ENCODE measurements at regions not wholly inside any gene's neighbourhood (a gene's known extent, or its start where the extent isn't known, plus 50 kb on each side); places are given as distances from the start of the nearest gene placed in this dataset.
"Not testable (repeated sequence)": the region's sequence is repeated elsewhere in the genome, so short reads cannot be mapped to it uniquely, and the experiment has no call there.

DNA sequence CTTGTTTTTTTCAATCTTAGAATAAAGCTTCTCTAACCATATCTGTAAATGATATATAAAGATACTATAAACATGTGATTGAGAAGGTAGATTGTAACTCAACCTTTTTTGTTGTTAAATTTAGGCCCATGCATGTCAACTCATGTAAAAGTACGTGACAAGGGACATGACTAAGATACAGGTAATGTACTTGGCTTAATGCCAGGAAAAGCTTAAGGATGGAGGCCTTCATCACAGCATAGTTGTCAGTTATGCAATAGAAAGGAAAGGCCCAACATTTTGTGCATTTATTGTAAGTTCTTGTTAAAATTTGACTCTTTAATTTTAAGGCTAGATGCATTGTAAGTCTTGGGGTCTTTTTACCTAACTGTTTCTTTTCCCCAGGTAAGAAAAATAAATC, 305.1 kb downstream of the LTN1 start:
- Histone ChIP-seq H3F3A (ENCODE audit: insufficient read depth) (no peaks in the 10 kb centered on the region), H3K27me3 (ENCODE audit: low read length) (no peaks in the 10 kb centered on the region), H2AFZ (ENCODE audit: low read depth, low read length, severe bottlenecking) (no peak overlapping the region), H3K9me2 (replicated peaks; ENCODE audit: insufficient read depth, low read length) (no peaks in the 10 kb centered on the region), H3K9ac (ENCODE audit: low read length) (no peak overlapping the region), H3K9me3 (ENCODE audit: insufficient read depth, low read length) (no peaks in the 10 kb centered on the region), H4K20me1 (ENCODE audit: low read depth, low read length) (no peaks in the 10 kb centered on the region), H3K79me2 (ENCODE audit: insufficient read depth, low read length) (no peaks in the 10 kb centered on the region), H3K36me3 (ENCODE audit: low read length) (no peaks in the 10 kb centered on the region), H3K27ac (ENCODE audit: low read depth, low read length) (no peak overlapping the region), H3K4me2 (ENCODE audit: low read depth, low read length, poor library complexity, severe bottlenecking) (no peak overlapping the region), H3K4me3 (ENCODE audit: insufficient read depth, low read length, poor library complexity, severe bottlenecking) (no peak overlapping the region)
- TF ChIP-seq, protein P1, sequence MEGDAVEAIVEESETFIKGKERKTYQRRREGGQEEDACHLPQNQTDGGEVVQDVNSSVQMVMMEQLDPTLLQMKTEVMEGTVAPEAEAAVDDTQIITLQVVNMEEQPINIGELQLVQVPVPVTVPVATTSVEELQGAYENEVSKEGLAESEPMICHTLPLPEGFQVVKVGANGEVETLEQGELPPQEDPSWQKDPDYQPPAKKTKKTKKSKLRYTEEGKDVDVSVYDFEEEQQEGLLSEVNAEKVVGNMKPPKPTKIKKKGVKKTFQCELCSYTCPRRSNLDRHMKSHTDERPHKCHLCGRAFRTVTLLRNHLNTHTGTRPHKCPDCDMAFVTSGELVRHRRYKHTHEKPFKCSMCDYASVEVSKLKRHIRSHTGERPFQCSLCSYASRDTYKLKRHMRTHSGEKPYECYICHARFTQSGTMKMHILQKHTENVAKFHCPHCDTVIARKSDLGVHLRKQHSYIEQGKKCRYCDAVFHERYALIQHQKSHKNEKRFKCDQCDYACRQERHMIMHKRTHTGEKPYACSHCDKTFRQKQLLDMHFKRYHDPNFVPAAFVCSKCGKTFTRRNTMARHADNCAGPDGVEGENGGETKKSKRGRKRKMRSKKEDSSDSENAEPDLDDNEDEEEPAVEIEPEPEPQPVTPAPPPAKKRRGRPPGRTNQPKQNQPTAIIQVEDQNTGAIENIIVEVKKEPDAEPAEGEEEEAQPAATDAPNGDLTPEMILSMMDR (IDR thresholded peaks at IDR 0.05; ENCODE audit: insufficient read depth, low read length, poor library complexity, severe bottlenecking) = no peak
- TF ChIP-seq EZH2phosphoT487 (conservative IDR thresholded peaks at IDR 0.05; ENCODE audit: low read length) = no peak

DNA sequence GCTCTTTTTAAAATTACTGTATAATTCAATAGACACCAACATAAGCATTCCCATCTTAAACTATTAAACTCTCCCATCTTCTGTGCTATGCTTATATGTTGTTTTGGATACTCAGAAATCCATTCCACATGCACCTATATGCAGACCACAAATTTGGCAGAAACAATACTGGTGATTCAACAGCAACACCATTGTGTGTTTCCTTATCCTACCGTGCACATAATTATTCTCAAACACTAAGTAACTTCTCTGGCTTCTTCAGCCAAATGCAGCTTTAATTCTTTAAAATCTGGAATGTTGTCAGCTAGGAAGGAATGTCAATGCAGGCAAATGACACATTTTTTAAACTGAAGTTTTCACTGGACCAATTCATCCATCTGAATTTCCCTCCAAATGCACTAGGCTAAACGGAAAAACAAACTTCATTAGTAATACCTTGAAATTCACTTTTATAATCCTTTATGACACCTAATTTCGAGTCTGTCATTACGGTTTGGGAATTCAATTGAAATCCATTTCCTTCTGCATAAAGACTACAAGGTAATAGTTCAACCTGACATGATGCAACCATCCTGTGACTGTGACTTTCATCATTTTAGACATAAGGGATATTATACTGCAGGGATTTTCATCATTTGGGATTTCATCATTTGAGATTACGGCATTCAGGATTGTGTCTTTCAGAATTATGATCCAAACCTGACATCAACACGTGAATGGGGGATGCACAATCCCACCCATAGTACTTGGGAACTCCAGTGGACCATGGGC, 308.5 kb downstream of the LTN1 start:
- Histone ChIP-seq H3K4me2 (ENCODE audit: low read depth, low read length, poor library complexity, severe bottlenecking) (no peak overlapping the region), H3F3A (ENCODE audit: insufficient read depth) (no peaks in the 10 kb centered on the region)
- TF ChIP-seq, protein P1 (IDR thresholded peaks at IDR 0.05; ENCODE audit: insufficient read depth, low read length, poor library complexity, severe bottlenecking) = no peak
- no peak for TF ChIP-seq EZH2phosphoT487 (conservative IDR thresholded peaks at IDR 0.05; ENCODE audit: low read length)

DNA sequence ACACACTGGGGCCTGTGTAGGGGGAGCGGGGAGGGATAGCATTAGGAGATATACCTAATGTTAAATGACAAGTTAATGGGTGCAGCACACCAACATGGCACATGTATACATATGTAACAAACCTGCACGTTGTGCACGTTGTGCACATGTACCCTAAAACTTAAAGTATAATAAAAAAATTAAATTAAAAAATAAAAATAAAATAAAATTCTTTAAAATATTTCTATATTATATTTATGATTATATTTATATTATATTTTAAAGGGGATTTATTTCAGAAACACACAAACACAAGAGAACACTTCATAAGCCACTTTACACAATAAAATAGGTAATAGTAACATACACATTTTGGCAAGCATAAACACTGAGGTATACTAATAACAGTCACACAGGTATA, 309.8 kb downstream of the LTN1 start:
- not testable (repeated sequence) for H3K27me3 ChIP-seq (ENCODE audit: low read length); H3K79me2 ChIP-seq (ENCODE audit: insufficient read depth, low read length); H3K27ac ChIP-seq (ENCODE audit: low read depth, low read length); H3K9me2 ChIP-seq (replicated peaks; ENCODE audit: insufficient read depth, low read length); H4K20me1 ChIP-seq (ENCODE audit: low read depth, low read length); H3K36me3 ChIP-seq (ENCODE audit: low read length); H3K9me3 ChIP-seq (ENCODE audit: insufficient read depth, low read length); H3F3A ChIP-seq (ENCODE audit: insufficient read depth); H3K9ac ChIP-seq (ENCODE audit: low read length); H2AFZ ChIP-seq (ENCODE audit: low read depth, low read length, severe bottlenecking); H3K4me2 ChIP-seq (ENCODE audit: low read depth, low read length, poor library complexity, severe bottlenecking); H3K4me3 ChIP-seq (ENCODE audit: insufficient read depth, low read length, poor library complexity, severe bottlenecking)

More for the DNA sequence above, 308.5 kb downstream of the LTN1 start:
- no peaks in the 10 kb centered on the region for H3K9me2 ChIP-seq (replicated peaks; ENCODE audit: insufficient read depth, low read length)
- H3K9ac ChIP-seq (ENCODE audit: low read length) = no peak overlapping the region
- no peak overlapping the region for H2AFZ ChIP-seq (ENCODE audit: low read depth, low read length, severe bottlenecking)
- no peaks in the 10 kb centered on the region for H3K36me3 ChIP-seq (ENCODE audit: low read length)
- no peak overlapping the region for H3K27ac ChIP-seq (ENCODE audit: low read depth, low read length)
- H3K27me3 ChIP-seq (ENCODE audit: low read length) = no peaks in the 10 kb centered on the region
- H4K20me1 ChIP-seq (ENCODE audit: low read depth, low read length) = no peaks in the 10 kb centered on the region
- H3K4me3 ChIP-seq (ENCODE audit: insufficient read depth, low read length, poor library complexity, severe bottlenecking) = no peak overlapping the region
- no peaks in the 10 kb centered on the region for H3K79me2 ChIP-seq (ENCODE audit: insufficient read depth, low read length)
- no peaks in the 10 kb centered on the region for H3K9me3 ChIP-seq (ENCODE audit: insufficient read depth, low read length)

DNA sequence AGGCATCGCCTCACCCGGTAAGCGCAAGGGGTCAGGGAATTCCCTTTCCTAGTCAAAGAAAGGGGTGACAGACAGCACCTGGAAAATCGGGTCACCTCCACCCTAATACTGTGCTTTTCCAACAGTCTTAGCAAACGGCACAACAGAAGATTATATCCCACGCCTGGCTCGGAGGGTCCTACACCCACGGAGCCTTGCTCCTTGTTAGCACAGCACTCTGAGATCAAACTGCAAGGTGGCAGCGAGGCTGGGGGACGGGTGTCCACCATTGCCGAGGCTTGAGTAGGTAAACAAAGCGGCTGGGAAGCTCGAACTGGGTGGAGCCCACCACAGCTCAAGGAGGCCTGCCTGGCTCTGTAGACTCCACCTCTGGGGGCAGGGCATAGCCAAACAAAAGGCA, 315.6 kb downstream of the LTN1 start:
- H3K79me2 ChIP-seq (ENCODE audit: insufficient read depth, low read length); H3K9me2 ChIP-seq (replicated peaks; ENCODE audit: insufficient read depth, low read length): not testable (repeated sequence)

More for the DNA sequence above, 315.6 kb downstream of the LTN1 start:
- H3K27ac ChIP-seq (ENCODE audit: low read depth, low read length); H3F3A ChIP-seq (ENCODE audit: insufficient read depth); H3K9ac ChIP-seq (ENCODE audit: low read length); H3K4me3 ChIP-seq (ENCODE audit: insufficient read depth, low read length, poor library complexity, severe bottlenecking); H3K4me2 ChIP-seq (ENCODE audit: low read depth, low read length, poor library complexity, severe bottlenecking); H4K20me1 ChIP-seq (ENCODE audit: low read depth, low read length); H3K36me3 ChIP-seq (ENCODE audit: low read length); H3K9me3 ChIP-seq (ENCODE audit: insufficient read depth, low read length); H2AFZ ChIP-seq (ENCODE audit: low read depth, low read length, severe bottlenecking); H3K27me3 ChIP-seq (ENCODE audit: low read length): not testable (repeated sequence)
